GM23338 (cell line): ENCODE measurements at regions not wholly inside any gene's neighbourhood (a gene's known extent, or its start where the extent isn't known, plus 50 kb on each side); places are given as distances from the start of the nearest gene placed in this dataset.

Experiments used
- ATAC-seq: fragments of 200-7000 bp; cut with Tn5 transposase; 3 replicates; pipeline ENCODE4 v1.9.1; 2020
- DNase-seq: peaks from one replicate; pipeline ENCODE4 v3.0.0-alpha.2; 2015; ENCODE audit warnings: low spot score
- H2AFZ ChIP-seq: fragments of 200-600 bp; sonication (generic); 2 replicates; pipeline ENCODE4 v1.8.0; 2016; ENCODE audit warnings: antibody characterized with exemption, mild to moderate bottlenecking, moderate library complexity
- H3F3A ChIP-seq: fragments of 200-600 bp; sonication (generic); replicated peaks from 2 replicates; pipeline ENCODE4 v1.8.0; 2017; ENCODE audit warnings: antibody characterized with exemption, mixed run types, low read depth
- H3K27ac ChIP-seq: fragments of 200-600 bp; sonication (generic); 2 replicates; pipeline ENCODE4 v1.6.1; 2016; ENCODE audit warnings: low read depth
- H3K27me3 ChIP-seq: fragments of 200-600 bp; sonication (generic); 2 replicates; pipeline ENCODE4 v1.8.0; 2016; ENCODE audit warnings: mild to moderate bottlenecking, mixed run types, moderate library complexity; ENCODE audit not compliant: insufficient read depth
- H3K36me3 ChIP-seq: fragments of 200-600 bp; sonication (generic); 2 replicates; pipeline ENCODE4 v1.8.0; 2016; ENCODE audit warnings: mild to moderate bottlenecking; ENCODE audit not compliant: insufficient read depth
- H3K4me1 ChIP-seq: fragments of 200-600 bp; sonication (generic); 2 replicates; pipeline ENCODE4 v1.8.0; 2016; ENCODE audit warnings: mild to moderate bottlenecking, moderate library complexity; ENCODE audit not compliant: insufficient read depth
- H3K4me2 ChIP-seq: fragments of 200-600 bp; sonication (generic); 2 replicates; pipeline ENCODE4 v1.7.1; 2017; ENCODE audit warnings: mixed run types
- H3K4me3 ChIP-seq: fragments of 200-600 bp; sonication (generic); 2 replicates; pipeline ENCODE4 v1.6.1; 2016; ENCODE audit warnings: mixed run types
- H3K79me2 ChIP-seq: fragments of 200-600 bp; sonication (generic); replicated peaks from 2 replicates; pipeline ENCODE4 v1.8.0; 2017; ENCODE audit warnings: mild to moderate bottlenecking; ENCODE audit not compliant: insufficient read depth
- H3K9me2 ChIP-seq: fragments of 200-600 bp; sonication (generic); 2 replicates; pipeline ENCODE4 v1.8.0; 2017; ENCODE audit not compliant: insufficient read depth
- H4K20me1 ChIP-seq: fragments of 200-600 bp; sonication (generic); replicated peaks from 2 replicates; pipeline ENCODE4 v1.8.0; 2017; ENCODE audit warnings: mild to moderate bottlenecking; ENCODE audit not compliant: insufficient read depth
- H3K27ac Mint-ChIP-seq: 2 replicates; pipeline ENCODE4 v1.8.0; 2020; ENCODE audit warnings: inconsistent platforms, mild to moderate bottlenecking, moderate library complexity, mixed read lengths
- H3K27me3 Mint-ChIP-seq: 3 replicates; pipeline ENCODE4 v1.8.0; 2022; ENCODE audit warnings: low read depth, mild to moderate bottlenecking, moderate library complexity, mixed read lengths, inconsistent platforms; ENCODE audit not compliant: insufficient read depth, poor library complexity
- H3K36me3 Mint-ChIP-seq: 3 replicates; pipeline ENCODE4 v1.8.0; 2021; ENCODE audit warnings: low read depth, mild to moderate bottlenecking, inconsistent platforms, moderate library complexity, mixed read lengths
- H3K4me1 Mint-ChIP-seq: 3 replicates; pipeline ENCODE4 v1.8.0; 2020; ENCODE audit warnings: mild to moderate bottlenecking, inconsistent platforms, mixed read lengths
- H3K4me3 Mint-ChIP-seq: 3 replicates; pipeline ENCODE4 v1.8.0; 2021; ENCODE audit warnings: moderate library complexity, mild to moderate bottlenecking, inconsistent platforms, mixed read lengths
- H3K9me3 Mint-ChIP-seq: 3 replicates; pipeline ENCODE4 v1.8.0; 2020; ENCODE audit warnings: moderate library complexity, mild to moderate bottlenecking, inconsistent platforms, mixed read lengths
- CREB1 ChIP-seq: fragments of 250-450 bp; sonication (Bioruptor Pico); IDR thresholded peaks from 2 replicates; pipeline ENCODE4 v1.5.0; 2020; ENCODE audit warnings: low read depth, mild to moderate bottlenecking, moderate library complexity
- CTCF ChIP-seq, 2 experiments: fragments of 200-600 bp in 1 of 2; sonication (generic) in 1 of 2; conservative IDR thresholded peaks; 2 replicates each; pipeline versions ENCODE4 v1.5.1 to v1.6.1; 2016 to 2017; ENCODE audit warnings: antibody characterized with exemption in 2 of 2, low read depth in 2 of 2, mild to moderate bottlenecking in 2 of 2, moderate library complexity in 1 of 2
- ETS1 ChIP-seq: IDR thresholded peaks from 2 replicates; pipeline ENCODE4 v1.6.1; 2016; ENCODE audit warnings: antibody characterized with exemption
- EZH2 ChIP-seq: fragments of 200-600 bp; sonication (generic); IDR thresholded peaks from one replicate; pipeline ENCODE4 v1.8.0; 2017; ENCODE audit warnings: antibody characterized with exemption, mild to moderate bottlenecking, low read depth; ENCODE audit not compliant: unreplicated experiment
- EZH2phosphoT487 ChIP-seq: fragments of 200-600 bp; sonication (generic); IDR thresholded peaks from one replicate; pipeline ENCODE4 v1.8.1; 2018; ENCODE audit warnings: antibody characterized with exemption; ENCODE audit not compliant: unreplicated experiment
- JUNB ChIP-seq: IDR thresholded peaks from one replicate; pipeline ENCODE4 v1.6.1; 2016; ENCODE audit warnings: antibody characterized with exemption; ENCODE audit not compliant: unreplicated experiment
- STAT1 ChIP-seq: IDR thresholded peaks from one replicate; pipeline ENCODE4 v1.6.1; 2016; ENCODE audit warnings: antibody characterized with exemption; ENCODE audit not compliant: unreplicated experiment
- ZNF331 ChIP-seq: fragments of 250-450 bp; sonication (Bioruptor Pico); IDR thresholded peaks from 2 replicates; pipeline ENCODE4 v1.5.0; 2020; ENCODE audit warnings: low read depth, mild to moderate bottlenecking, moderate library complexity
- ZNF462 ChIP-seq: fragments of 250-450 bp; sonication (Bioruptor Pico); IDR thresholded peaks from 2 replicates; pipeline ENCODE4 v1.5.0; 2020; ENCODE audit warnings: mild to moderate bottlenecking, moderate library complexity

GRCh38 chr7:85734823-85735222 lies 548.0 kb upstream of the SEMA3D start:
- H3K36me3 Mint-ChIP-seq: peaks cover 18% of the 10 kb centered on the region; the same call in 2 of the 3 replicates
- Histone ChIP-seq H3K79me2 (no peaks in the 10 kb centered on the region), H3K4me2 (no peak overlapping the region), H3K36me3 (no peaks in the 10 kb centered on the region), H2AFZ (no peak overlapping the region), H3F3A (no peaks in the 10 kb centered on the region), H3K9me2 (peaks cover 13% of the 10 kb centered on the region; the same call in 1 of the 2 replicates), H3K4me1 (no peaks in the 10 kb centered on the region), H4K20me1 (no peaks in the 10 kb centered on the region), H3K27me3 (no peaks in the 10 kb centered on the region), H3K27ac (no peak overlapping the region), H3K4me3 (no peak overlapping the region)
- DNase-seq: no peak
- no peaks in the 10 kb centered on the region for H3K27me3 Mint-ChIP-seq
- no peak overlapping the region for H3K27ac Mint-ChIP-seq
- TF ChIP-seq ZNF462 (no peak), STAT1 (no peak), EZH2phosphoT487 (no peak), JUNB (no peak), CTCF (conservative IDR thresholded peaks at IDR 0.05; ENCODE audit: low read depth in 2 of 2) (no peak), ETS1 (no peak), EZH2 (no peak), ZNF331 (CRISPR knock-in tag) (no peak), CREB1 (CRISPR knock-in tag) (no peak)
- no peak overlapping the region for H3K4me3 Mint-ChIP-seq
- H3K9me3 Mint-ChIP-seq: peaks cover 36% of the 10 kb centered on the region
- no peak for ATAC-seq
- no peaks in the 10 kb centered on the region for H3K4me1 Mint-ChIP-seq
